Heart left ventricle (tissue), 16 donors: ENCODE measurements at regions not wholly inside any gene's neighbourhood (a gene's known extent, or its start where the extent isn't known, plus 50 kb on each side); places are given as distances from the start of the nearest gene placed in this dataset.
"Not testable (repeated sequence)": the region's sequence is repeated elsewhere in the genome, so short reads cannot be mapped to it uniquely, and the experiment has no call there.

ENCODE experiments used
- ATAC-seq, 4 donors: fragments of 200-7000 bp; cut with Tn5 transposase; one replicate each; pipeline ENCODE4 v1.9.1; 2020 to 2022; ENCODE audit warnings: moderate library complexity in 4 of 4, mild to moderate bottlenecking in 3 of 4, moderate number of reproducible peaks in 1 of 4
- DNase-seq, 5 donors: peaks; one replicate each; pipeline ENCODE4 v3.0.0-alpha.2; 2020
- H3K27ac ChIP-seq, 12 donors: fragments of 200-600 bp; sonication (generic) in 4 of 12; one replicate each; pipeline versions ENCODE4 v1.5.0 to v1.8.0; 2016 to 2022; ENCODE audit warnings: mild to moderate bottlenecking in 2 of 12
- H3K27me3 ChIP-seq, 9 donors: fragments of 200-600 bp; sonication (generic) in 2 of 9; one replicate each; pipeline versions ENCODE4 v1.5.1 to v1.8.0; 2016 to 2022; ENCODE audit warnings: mild to moderate bottlenecking in 3 of 9
- H3K36me3 ChIP-seq, 9 donors: fragments of 200-600 bp; sonication (generic) in 2 of 9; one replicate each; pipeline versions ENCODE4 v1.5.0 to v1.8.0; 2018 to 2022; ENCODE audit warnings: mild to moderate bottlenecking in 2 of 9
- H3K4me1 ChIP-seq, 12 donors: fragments of 200-600 bp; sonication (generic) in 4 of 12; one replicate each; pipeline versions ENCODE4 v1.5.0 to v1.8.0; 2016 to 2022; ENCODE audit warnings: mild to moderate bottlenecking in 3 of 12
- H3K4me3 ChIP-seq, 12 donors: fragments of 200-600 bp; sonication (generic) in 4 of 12; one replicate each; pipeline versions ENCODE4 v1.5.0 to v1.8.0; 2017 to 2022; ENCODE audit warnings: mild to moderate bottlenecking in 9 of 12, moderate library complexity in 4 of 12
- H3K9me3 ChIP-seq, 12 donors: fragments of 200-600 bp; sonication (generic) in 4 of 12; one replicate each; pipeline versions ENCODE4 v1.5.0 to v1.8.0; 2016 to 2022; ENCODE audit warnings: mild to moderate bottlenecking in 1 of 12
- CTCF ChIP-seq, 12 donors: fragments of 200-600 bp; sonication (generic) in 4 of 12; IDR thresholded peaks; one replicate each; pipeline versions ENCODE4 v1.5.0 to v1.8.0; 2018 to 2022; ENCODE audit warnings: antibody characterized with exemption in 12 of 12, mild to moderate bottlenecking in 5 of 12
- POLR2A ChIP-seq, 2 donors: fragments of 450-650 bp; IDR thresholded peaks; one replicate each; pipeline ENCODE4 v1.6.1; 2017; ENCODE audit warnings: antibody characterized with exemption in 2 of 2, mild to moderate bottlenecking in 2 of 2, moderate library complexity in 2 of 2
- WGBS, 4 donors: extraction: QIAGEN DNeasy Blood & Tissue Kit in 2 of 4; methylation state at CpG; one replicate each; pipeline versions ENCODE4 v1.1.5 to v1.1.7; 2013 to 2018; 5-methylcytosine and 5-hydroxymethylcytosine counted together
- intact Hi-C, 10 donors: fragments of 100-400 bp; cut with DNase I; formaldehyde crosslinking; loops; one replicate each; pipeline versions ENCODE4 v1.11.1 to v1.14.2; 2022
- donor health status: ischemic (EF 13 %, LVEDD 7.1; RV severe dilation, severe dysfunction).
- donor health status: healthy with polysubstance abuse.
- donor health status: DM: no; HTN: yes; CAD: no.
- donor health status: DM: no; HTN: no; CAD: no.
- donor health status: ischemic (EF 25% LVEDD 6.9; RV normal size, moderate dysfunction).
- donor health status: ischemic (EF 25% LVEDD 5.7; RV mildly dilated, moderate dysfunction).
- donor health status: healthy.
- donor health status: DM: yes; HTN: yes; CAD: no.
- donor health status: ischemic (EF 35%, LVEDD 5.7; RV mildly dilated, moderate dysfunction).
- donor health status: nonischemic (EF 11% LVEDD 7.7; RV severe dilation, severe dysfunction).
- donor health status: DM: yes; HTN: yes; CAD: no.
- donor health status: PGD.
- donor health status: ischemic (EF 29% LVEDD 5.4; RV normal size, mild dysfunction).
- donor health status: nonischemic (EF 23%, LVEDD 6.1; RV moderate dilation, normal function).

DNA sequence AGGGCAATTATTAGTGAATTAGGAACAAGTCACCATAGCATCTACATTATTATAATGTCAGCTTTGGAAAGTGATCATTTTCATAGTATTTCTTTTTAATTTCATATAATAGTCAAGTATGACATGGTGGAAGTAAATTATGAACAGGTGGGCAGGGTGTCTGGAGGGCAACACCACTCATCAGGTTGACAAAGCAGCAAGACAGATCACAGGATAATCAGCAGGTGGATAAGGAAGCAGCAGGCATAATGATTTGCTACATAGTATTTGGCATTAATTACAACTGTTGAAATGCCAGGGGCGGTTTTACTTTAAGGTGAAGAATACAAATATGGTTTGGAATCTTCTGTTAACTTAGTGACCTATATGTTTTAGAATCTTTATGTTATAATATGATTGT lies 1342.2 kb downstream of the PLA2G4A start:
- Histone ChIP-seq H3K4me3 (no peak overlapping the region), H3K4me1 (no peaks in the 10 kb centered on the region), H3K9me3 (no peaks in the 10 kb centered on the region), H3K27ac (no peak overlapping the region), H3K36me3 (no peaks in the 10 kb centered on the region), H3K27me3 (no peaks in the 10 kb centered on the region)
- intact Hi-C loops: no loop called here
- DNase-seq (no peak), ATAC-seq (no peak)
- 78 to 88% (median 82%) methylated on average over 1 of the region's 1 CpG for WGBS, 4 donors
- TF ChIP-seq POLR2A (IDR thresholded peaks at IDR 0.05): no peak
- no peak for TF ChIP-seq CTCF (IDR thresholded peaks at IDR 0.05)

- H3K36me3 ChIP-seq, H3K27ac ChIP-seq, H3K4me1 ChIP-seq, DNase-seq, H3K27me3 ChIP-seq, H3K4me3 ChIP-seq, intact Hi-C loops, ATAC-seq: not testable (repeated sequence)
- peaks cover 0 to 18% (median 5%) of the 10 kb centered on the region in 12 donors for H3K9me3 ChIP-seq
- 83 to 88% (median 87%) methylated on average over 9 to 10 of the region's 10 CpGs for WGBS, 4 donors
Measured at GRCh38 chr1:188182063-188182462, 1353.3 kb downstream of the PLA2G4A start.

DNA sequence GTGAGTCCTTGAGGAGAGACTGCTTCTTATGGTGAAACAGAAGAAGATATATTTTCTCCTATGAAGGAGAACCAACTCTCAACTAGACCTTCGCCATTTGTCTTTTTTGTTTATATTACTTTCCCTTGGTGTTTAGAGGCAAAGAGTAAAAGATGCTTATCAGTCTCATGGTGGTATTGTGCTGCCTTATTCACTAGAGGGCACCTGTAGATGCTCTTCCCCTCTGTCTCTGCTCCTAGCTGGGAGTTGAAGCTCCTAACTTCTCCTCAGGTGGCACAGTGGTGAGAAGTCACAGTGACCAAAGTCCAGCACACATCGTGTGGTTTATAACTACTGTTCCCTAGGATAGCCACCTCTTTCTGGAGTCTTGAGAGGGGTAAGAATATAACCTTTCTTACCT lies 1359.6 kb downstream of the PLA2G4A start:
- 75 to 87% (median 86%) methylated on average over 2 of the region's 2 CpGs for WGBS, 4 donors
- peaks cover 0 to 16% (median 0%) of the 10 kb centered on the region in 12 donors for H3K9me3 ChIP-seq
- no peak for ATAC-seq

GRCh38 chr1:188194916-188195315 lies 1366.2 kb downstream of the PLA2G4A start:
- H3K27me3 ChIP-seq: no peaks in the 10 kb centered on the region
- no peak for DNase-seq
- TF ChIP-seq POLR2A (IDR thresholded peaks at IDR 0.05) (no peak), CTCF (IDR thresholded peaks at IDR 0.05) (no peak)
- H3K4me3 ChIP-seq: no peak overlapping the region
- H3K36me3 ChIP-seq: no peaks in the 10 kb centered on the region
- intact Hi-C loops: loop anchor here in 1 of 10 donors (10.0 kb wide), 1 partner anchor 110 kb away; no protein-coding TSS in a partner anchor
- no peak overlapping the region for H3K27ac ChIP-seq
- 77 to 100% (median 85%) methylated on average over 1 of the region's 1 CpG for WGBS, 4 donors
- no peaks in the 10 kb centered on the region for H3K4me1 ChIP-seq
- ATAC-seq: no peak
- H3K9me3 ChIP-seq: peaks cover 0 to 21% (median 8%) of the 10 kb centered on the region in 12 donors

More for the DNA sequence above, 1359.6 kb downstream of the PLA2G4A start:
- intact Hi-C loops: no loop called here
- no peaks in the 10 kb centered on the region for H3K36me3 ChIP-seq
- H3K27me3 ChIP-seq: no peaks in the 10 kb centered on the region
- no peak overlapping the region for H3K4me3 ChIP-seq
- DNase-seq: no peak
- TF ChIP-seq CTCF (IDR thresholded peaks at IDR 0.05): no peak
- TF ChIP-seq POLR2A (IDR thresholded peaks at IDR 0.05): no peak
- H3K4me1 ChIP-seq: no peaks in the 10 kb centered on the region
- no peak overlapping the region for H3K27ac ChIP-seq

DNA sequence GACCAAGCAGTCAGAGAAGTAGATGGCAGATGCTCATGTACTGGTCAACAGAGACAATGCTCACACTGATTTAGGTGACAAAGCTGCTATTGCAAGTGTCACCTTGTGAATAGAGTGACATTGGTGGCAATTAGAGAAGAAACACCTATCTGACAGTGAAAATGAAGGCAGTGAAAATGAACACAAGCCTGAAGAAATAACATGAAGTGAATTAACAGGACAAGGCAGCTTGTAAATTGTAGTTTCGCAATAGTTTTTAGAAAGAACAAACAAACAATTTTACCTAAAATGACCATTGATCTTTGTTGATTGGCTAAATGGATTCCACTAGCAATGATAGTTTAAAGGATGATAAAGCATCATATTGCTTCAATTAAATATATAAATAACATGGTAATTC lies 1389.5 kb downstream of the PLA2G4A start:
- H3K9me3 ChIP-seq: peaks cover 0 to 5% (median 0%) of the 10 kb centered on the region in 12 donors
- H3K27me3 ChIP-seq: no peaks in the 10 kb centered on the region
- H3K36me3 ChIP-seq: no peaks in the 10 kb centered on the region
- WGBS, 4 donors: 95 to 97% (median 96%) methylated on average over 1 of the region's 1 CpG
- ATAC-seq (no peak), DNase-seq (no peak)
- H3K4me1 ChIP-seq: no peaks in the 10 kb centered on the region
- H3K4me3 ChIP-seq: no peak overlapping the region
- intact Hi-C loops: no loop called here
- no peak overlapping the region for H3K27ac ChIP-seq
- TF ChIP-seq CTCF (IDR thresholded peaks at IDR 0.05): no peak
- no peak for TF ChIP-seq POLR2A (IDR thresholded peaks at IDR 0.05)
